ENCODE measurements at regions not wholly inside any gene's neighbourhood (a gene's known extent, or its start where the extent isn't known, plus 50 kb on each side); places are given as distances from the start of the nearest gene placed in this dataset.

- intact Hi-C loops (cut with DNase I): no loop called here
- FAIRE-seq: no peak
- TF ChIP-seq CTCF (IDR thresholded peaks at IDR 0.05; ENCODE audit: borderline replicate concordance, extremely low read depth, insufficient read depth): no peak
- Histone ChIP-seq H3K9me3 (ENCODE audit: control insufficient read depth in 2 of 3, insufficient read depth in 1 of 3, low read length in 3 of 3) (no peaks in the 10 kb centered on the region), H3K4me3 (ENCODE audit: low read length in 3 of 3) (no peak overlapping the region), H3K27ac (ENCODE audit: low read depth in 2 of 2, low read length in 2 of 2) (no peak overlapping the region), H3K9ac (ENCODE audit: low read length in 3 of 3) (no peak overlapping the region), H3K4me1 (ENCODE audit: control insufficient read depth in 2 of 3, insufficient read depth in 2 of 3, low read depth in 1 of 3, low read length in 3 of 3) (no peaks in the 10 kb centered on the region), H3K27me3 (ENCODE audit: control insufficient read depth, insufficient read depth, low read length) (no peaks in the 10 kb centered on the region), H3K36me3 (ENCODE audit: control insufficient read depth in 2 of 3, insufficient read depth in 3 of 3, low read length in 3 of 3) (no peaks in the 10 kb centered on the region)
- no peak for DNase-seq
These were observed 538.3 kb upstream of the PCDH7 start for GRCh38 chr4:30181918-30182317.

DNA sequence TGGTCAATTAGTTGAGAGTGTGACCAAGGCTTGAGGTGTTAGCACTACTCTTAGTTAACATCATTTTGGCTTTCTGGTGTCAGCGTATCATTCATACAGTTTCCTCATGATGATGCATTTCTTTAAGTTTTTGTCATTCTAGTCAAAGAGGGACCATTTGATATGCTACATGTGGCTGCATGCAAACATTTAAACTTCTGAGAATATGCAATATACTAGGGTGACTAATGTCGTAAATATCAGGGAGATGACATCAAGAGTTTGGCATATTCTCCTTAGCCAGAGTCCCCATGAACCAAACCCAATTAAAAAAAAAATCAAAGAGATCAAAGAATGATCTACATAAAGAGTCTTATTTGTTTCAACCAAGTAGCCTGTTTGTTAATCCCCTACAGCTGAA, 537.4 kb upstream of the PCDH7 start:
- H3K9ac ChIP-seq (ENCODE audit: low read length in 3 of 3): no peak overlapping the region
- intact Hi-C loops (cut with DNase I): no loop called here
- H3K27ac ChIP-seq (ENCODE audit: low read depth in 2 of 2, low read length in 2 of 2): no peak overlapping the region
- H3K4me3 ChIP-seq (ENCODE audit: low read length in 3 of 3): no peak overlapping the region
- H3K4me1 ChIP-seq (ENCODE audit: control insufficient read depth in 2 of 3, insufficient read depth in 2 of 3, low read depth in 1 of 3, low read length in 3 of 3): no peaks in the 10 kb centered on the region
- DNase-seq (no peak), FAIRE-seq (no peak)
- H3K27me3 ChIP-seq (ENCODE audit: control insufficient read depth, insufficient read depth, low read length): no peaks in the 10 kb centered on the region
- TF ChIP-seq CTCF (IDR thresholded peaks at IDR 0.05; ENCODE audit: borderline replicate concordance, extremely low read depth, insufficient read depth): no peak
- H3K36me3 ChIP-seq (ENCODE audit: control insufficient read depth in 2 of 3, insufficient read depth in 3 of 3, low read length in 3 of 3): no peaks in the 10 kb centered on the region
- no peaks in the 10 kb centered on the region for H3K9me3 ChIP-seq (ENCODE audit: control insufficient read depth in 2 of 3, insufficient read depth in 1 of 3, low read length in 3 of 3)

- H3K36me3 ChIP-seq (ENCODE audit: control insufficient read depth in 2 of 3, insufficient read depth in 3 of 3, low read length in 3 of 3): no peaks in the 10 kb centered on the region
- TF ChIP-seq CTCF (IDR thresholded peaks at IDR 0.05; ENCODE audit: borderline replicate concordance, extremely low read depth, insufficient read depth): no peak
- H3K4me1 ChIP-seq (ENCODE audit: control insufficient read depth in 2 of 3, insufficient read depth in 2 of 3, low read depth in 1 of 3, low read length in 3 of 3): no peaks in the 10 kb centered on the region
- intact Hi-C loops (cut with DNase I): no loop called here
- H3K27ac ChIP-seq (ENCODE audit: low read depth in 2 of 2, low read length in 2 of 2): no peak overlapping the region
- no peak for FAIRE-seq
- no peaks in the 10 kb centered on the region for H3K27me3 ChIP-seq (ENCODE audit: control insufficient read depth, insufficient read depth, low read length)
- no peaks in the 10 kb centered on the region for H3K9me3 ChIP-seq (ENCODE audit: control insufficient read depth in 2 of 3, insufficient read depth in 1 of 3, low read length in 3 of 3)
- H3K4me3 ChIP-seq (ENCODE audit: low read length in 3 of 3): no peak overlapping the region
- H3K9ac ChIP-seq (ENCODE audit: low read length in 3 of 3): no peak overlapping the region
- DNase-seq: no peak
These were observed 528.3 kb upstream of the PCDH7 start for GRCh38 chr4:30191902-30192301.

DNA sequence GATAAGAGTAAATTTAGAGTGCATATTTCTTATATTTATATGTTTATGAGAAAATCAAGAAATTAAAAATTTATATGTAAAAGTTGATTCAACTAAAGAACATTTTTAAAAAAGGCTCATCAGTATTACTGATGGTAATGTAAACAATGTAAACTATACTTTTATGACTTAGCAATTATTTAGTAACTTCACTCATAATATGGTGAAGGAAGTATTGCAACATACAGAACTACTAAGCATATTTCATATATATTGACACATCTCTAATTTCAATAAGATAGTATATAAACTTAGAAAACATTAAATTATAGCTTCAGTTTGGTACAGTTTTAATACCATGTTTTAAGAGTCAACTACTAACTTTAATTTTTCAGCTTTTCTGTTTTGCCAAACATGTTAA, 512.8 kb upstream of the PCDH7 start:
- DNase-seq: no peak
- no peak overlapping the region for H3K4me3 ChIP-seq (ENCODE audit: low read length in 3 of 3)
- H3K27me3 ChIP-seq (ENCODE audit: control insufficient read depth, insufficient read depth, low read length): no peaks in the 10 kb centered on the region
- H3K36me3 ChIP-seq (ENCODE audit: control insufficient read depth in 2 of 3, insufficient read depth in 3 of 3, low read length in 3 of 3): no peaks in the 10 kb centered on the region
- intact Hi-C loops (cut with DNase I): no loop called here
- no peak for TF ChIP-seq CTCF (IDR thresholded peaks at IDR 0.05; ENCODE audit: borderline replicate concordance, extremely low read depth, insufficient read depth)
- H3K9me3 ChIP-seq (ENCODE audit: control insufficient read depth in 2 of 3, insufficient read depth in 1 of 3, low read length in 3 of 3): peaks cover 0 to 3% (median 0%) of the 10 kb centered on the region in 3 donors
- no peaks in the 10 kb centered on the region for H3K4me1 ChIP-seq (ENCODE audit: control insufficient read depth in 2 of 3, insufficient read depth in 2 of 3, low read depth in 1 of 3, low read length in 3 of 3)
- FAIRE-seq: no peak
- no peak overlapping the region for H3K27ac ChIP-seq (ENCODE audit: low read depth in 2 of 2, low read length in 2 of 2)
- H3K9ac ChIP-seq (ENCODE audit: low read length in 3 of 3): no peak overlapping the region
